Neutrophil (primary cell): ENCODE measurements at regions not wholly inside any gene's neighbourhood (a gene's known extent, or its start where the extent isn't known, plus 50 kb on each side); places are given as distances from the start of the nearest gene placed in this dataset.

ENCODE experiments used
- H3K27ac ChIP-seq: fragments of 200-600 bp; sonication (generic); 2 replicates; pipeline ENCODE4 v1.5.1; 2016; ENCODE audit warnings: mild to moderate bottlenecking, moderate library complexity
- H3K27me3 ChIP-seq: fragments of 200-600 bp; sonication (generic); 2 replicates; pipeline ENCODE4 v1.6.0; 2016; ENCODE audit warnings: mild to moderate bottlenecking
- H3K36me3 ChIP-seq: fragments of 200-600 bp; sonication (generic); 2 replicates; pipeline ENCODE4 v1.5.1; 2017
- H3K4me1 ChIP-seq, 2 experiments: fragments of 200-600 bp in 1 of 2; sonication (generic) in 1 of 2; 1 replicate in 1 of 2; 2 replicates in 1 of 2; pipeline versions ENCODE4 v1.5.1 to v1.6.1; 2013 to 2016; ENCODE audit warnings: low read depth in 1 of 2, low read length in 1 of 2, mild to moderate bottlenecking in 1 of 2, moderate library complexity in 1 of 2; ENCODE audit not compliant: control insufficient read depth in 1 of 2, insufficient read depth in 1 of 2
- H3K4me3 ChIP-seq, 2 experiments: fragments of 200-600 bp in 1 of 2; sonication (generic) in 1 of 2; 1 replicate in 1 of 2; 2 replicates in 1 of 2; pipeline ENCODE4 v1.5.1; 2013 to 2016; ENCODE audit warnings: low read depth in 1 of 2, low read length in 1 of 2, mild to moderate bottlenecking in 1 of 2, moderate library complexity in 1 of 2
- H3K9me3 ChIP-seq: fragments of 200-600 bp; sonication (generic); 2 replicates; pipeline ENCODE4 v1.5.1; 2016
- CTCF ChIP-seq: fragments of 200-600 bp; sonication (generic); IDR thresholded peaks from 2 replicates; pipeline ENCODE4 v1.5.1; 2016; ENCODE audit warnings: antibody characterized with exemption

GRCh38 chr12:107225635-107226034 lies 132.3 kb upstream of the CRY1 start:
- Histone ChIP-seq H3K4me1 (no peaks in the 10 kb centered on the region), H3K27me3 (peaks cover 5% of the 10 kb centered on the region), H3K27ac (no peak overlapping the region), H3K9me3 (no peaks in the 10 kb centered on the region), H3K36me3 (no peaks in the 10 kb centered on the region), H3K4me3 (no peak overlapping the region)
- no peak for TF ChIP-seq CTCF

GRCh38 chr12:107226126-107226525 lies 132.8 kb upstream of the CRY1 start:
- no peak overlapping the region for H3K4me3 ChIP-seq
- no peaks in the 10 kb centered on the region for H3K4me1 ChIP-seq
- no peaks in the 10 kb centered on the region for H3K9me3 ChIP-seq
- no peak overlapping the region for H3K27ac ChIP-seq
- H3K27me3 ChIP-seq = peaks cover 5% of the 10 kb centered on the region
- no peak for TF ChIP-seq CTCF
- no peaks in the 10 kb centered on the region for H3K36me3 ChIP-seq

- no peaks in the 10 kb centered on the region for H3K9me3 ChIP-seq
- TF ChIP-seq CTCF = no peak
- H3K4me3 ChIP-seq = no peak overlapping the region
- H3K4me1 ChIP-seq = no peaks in the 10 kb centered on the region
- H3K27ac ChIP-seq = no peak overlapping the region
- no peaks in the 10 kb centered on the region for H3K27me3 ChIP-seq
- H3K36me3 ChIP-seq = no peaks in the 10 kb centered on the region
Observed at GRCh38 chr12:107228076-107228475, 134.7 kb upstream of the CRY1 start.

- Histone ChIP-seq H3K9me3 (no peaks in the 10 kb centered on the region), H3K27me3 (no peaks in the 10 kb centered on the region), H3K4me3 (no peak overlapping the region), H3K27ac (no peak overlapping the region), H3K4me1 (no peaks in the 10 kb centered on the region), H3K36me3 (no peaks in the 10 kb centered on the region)
- no peak for TF ChIP-seq CTCF
Observed at GRCh38 chr12:107229827-107230226, 136.5 kb upstream of the CRY1 start.

- no peaks in the 10 kb centered on the region for H3K36me3 ChIP-seq
- no peaks in the 10 kb centered on the region for H3K27me3 ChIP-seq
- no peaks in the 10 kb centered on the region for H3K9me3 ChIP-seq
- H3K27ac ChIP-seq = no peak overlapping the region
- no peak overlapping the region for H3K4me3 ChIP-seq
- no peak for TF ChIP-seq CTCF
- no peaks in the 10 kb centered on the region for H3K4me1 ChIP-seq
Observed at GRCh38 chr12:107231303-107231702, 138.0 kb upstream of the CRY1 start.

GRCh38 chr12:107233551-107233950 lies 140.2 kb upstream of the CRY1 start:
- no peak overlapping the region for H3K4me3 ChIP-seq
- H3K4me1 ChIP-seq = no peaks in the 10 kb centered on the region
- no peaks in the 10 kb centered on the region for H3K36me3 ChIP-seq
- no peaks in the 10 kb centered on the region for H3K9me3 ChIP-seq
- no peaks in the 10 kb centered on the region for H3K27me3 ChIP-seq
- no peak overlapping the region for H3K27ac ChIP-seq
- no peak for TF ChIP-seq CTCF
